SK-N-SH (cell line): ENCODE measurements at regions not wholly inside any gene's neighbourhood (a gene's known extent, or its start where the extent isn't known, plus 50 kb on each side); places are given as distances from the start of the nearest gene placed in this dataset.

ENCODE experiments used
- CTCF ChIA-PET: fragments of 300-600, 350-600 bp; formaldehyde crosslinking; extraction: SDS; loops from one replicate; lab custom pipeline; 2021; lab: Yijun Ruan, JAX
- POLR2A ChIA-PET: fragments of 350-600 bp; sonication (Branson Sonifier 250); formaldehyde crosslinking; extraction: SDS; loops from one replicate; lab custom pipeline; 2020; ENCODE audit warnings: antibody characterized with exemption, inconsistent platforms; lab: Yijun Ruan, JAX
- DNase-seq: peaks from one replicate; pipeline ENCODE4 v3.0.0; 2012
- H2AFZ ChIP-seq: fragments of 200-600 bp; sonication (generic); 2 replicates; pipeline ENCODE4 v1.8.1; 2016; ENCODE audit warnings: antibody characterized with exemption, mild to moderate bottlenecking, low read depth
- H3F3A ChIP-seq: fragments of 200-600 bp; sonication (generic); replicated peaks from 2 replicates; pipeline ENCODE3; 2016; ENCODE audit warnings: antibody characterized with exemption, mild to moderate bottlenecking; ENCODE audit not compliant: insufficient read depth
- H3K27ac ChIP-seq, 2 experiments: fragments of 200-500 bp in 1 of 2; fragments of 200-600 bp in 1 of 2; sonication (Bioruptor generic) in 1 of 2; sonication (generic), shearing (Covaris generic) in 1 of 2; 2 replicates each; pipeline versions ENCODE4 v1.5.1 to v1.6.1; 2014 to 2016; ENCODE audit warnings: low read depth in 2 of 2, inconsistent platforms in 1 of 2, low read length in 1 of 2, mild to moderate bottlenecking in 1 of 2, mixed read lengths in 1 of 2
- H3K27me3 ChIP-seq: fragments of 200-600 bp; sonication (generic), shearing (Covaris generic); 2 replicates; pipeline ENCODE4 v1.6.1; 2016; ENCODE audit warnings: mixed run types; ENCODE audit not compliant: insufficient read depth
- H3K36me3 ChIP-seq, 2 experiments: fragments of 200-500 bp in 1 of 2; fragments of 200-600 bp in 1 of 2; sonication (Bioruptor generic) in 1 of 2; sonication (generic) in 1 of 2; replicated peaks in 1 of 2; 2 replicates each; pipeline versions ENCODE3 to v1.5.1; 2014 to 2016; ENCODE audit warnings: low read length in 1 of 2, mild to moderate bottlenecking in 1 of 2; ENCODE audit not compliant: insufficient read depth in 2 of 2, control insufficient read depth in 1 of 2
- H3K4me1 ChIP-seq, 2 experiments: fragments of 200-500 bp in 1 of 2; fragments of 200-600 bp in 1 of 2; sonication (Bioruptor generic) in 1 of 2; sonication (generic), shearing (Covaris generic) in 1 of 2; 2 replicates each; pipeline versions ENCODE4 v1.5.1 to v1.6.1; 2014 to 2016; ENCODE audit warnings: low read depth in 1 of 2, low read length in 1 of 2, mixed run types in 1 of 2; ENCODE audit not compliant: insufficient read depth in 2 of 2, control insufficient read depth in 1 of 2
- H3K4me2 ChIP-seq: fragments of 200-600 bp; sonication (generic), shearing (Covaris generic); 2 replicates; pipeline ENCODE4 v1.6.1; 2017; ENCODE audit warnings: mixed run types
- H3K4me3 ChIP-seq, 2 experiments: fragments of 200-500 bp in 1 of 2; fragments of 200-600 bp in 1 of 2; sonication (Bioruptor generic) in 1 of 2; sonication (generic), shearing (Covaris generic) in 1 of 2; 2 replicates each; pipeline versions ENCODE4 v1.5.1 to v1.8.1; 2014 to 2016; ENCODE audit warnings: low read depth in 2 of 2, inconsistent platforms in 1 of 2, low read length in 1 of 2, mild to moderate bottlenecking in 1 of 2, mixed read lengths in 1 of 2, moderate library complexity in 1 of 2
- H3K79me2 ChIP-seq: fragments of 200-600 bp; sonication (generic); 2 replicates; pipeline ENCODE4 v1.8.1; 2017; ENCODE audit warnings: mild to moderate bottlenecking; ENCODE audit not compliant: insufficient read depth
- H3K9ac ChIP-seq: fragments of 200-600 bp; sonication (generic); 2 replicates; pipeline ENCODE4 v1.6.1; 2017; ENCODE audit warnings: mixed run types
- H3K9me2 ChIP-seq: fragments of 200-600 bp; sonication (generic); 2 replicates; pipeline ENCODE4 v1.6.1; 2017; ENCODE audit warnings: mixed run types
- H3K9me3 ChIP-seq: fragments of 200-600 bp; sonication (generic); 2 replicates; pipeline ENCODE4 v1.6.1; 2017; ENCODE audit warnings: mixed run types, mild to moderate bottlenecking, moderate library complexity
- H4K20me1 ChIP-seq: fragments of 200-600 bp; sonication (generic); 2 replicates; pipeline ENCODE4 v1.6.1; 2017; ENCODE audit warnings: mild to moderate bottlenecking, mixed run types; ENCODE audit not compliant: insufficient read depth
- CHD2 ChIP-seq: fragments of 150-350 bp; IDR thresholded peaks from 2 replicates; pipeline ENCODE4 v1.6.1; 2018; ENCODE audit warnings: low read length; ENCODE audit not compliant: partially characterized antibody
- EZH2phosphoT487 ChIP-seq: fragments of 200-600 bp; sonication (generic); IDR thresholded peaks from 2 replicates; pipeline ENCODE4 v1.6.1; 2017; ENCODE audit warnings: low read depth, mixed run types, mild to moderate bottlenecking, antibody characterized with exemption, moderate library complexity, borderline replicate concordance
- FOSL2 ChIP-seq: IDR thresholded peaks from 2 replicates; pipeline ENCODE4 v1.4.0; 2012; ENCODE audit warnings: low read depth, mild to moderate bottlenecking, moderate library complexity, borderline replicate concordance
- GABPA ChIP-seq: IDR thresholded peaks from 2 replicates; pipeline ENCODE4 v1.4.0; 2012; ENCODE audit warnings: low read depth, mild to moderate bottlenecking
- GATA2 ChIP-seq: sonication (generic); formaldehyde crosslinking; IDR thresholded peaks from 2 replicates; pipeline ENCODE4 v1.5.0; 2020; ENCODE audit warnings: mild to moderate bottlenecking, missing genetic modification reagents
- MEF2A ChIP-seq: IDR thresholded peaks from 2 replicates; pipeline ENCODE4 v1.4.0; 2012; ENCODE audit warnings: low read depth, borderline replicate concordance
- MXI1 ChIP-seq: IDR thresholded peaks from 2 replicates; pipeline ENCODE4 v1.6.1; 2012; ENCODE audit warnings: mild to moderate bottlenecking, low read depth, low read length, improper control_type of control experiment
- NRF1 ChIP-seq: IDR thresholded peaks from 2 replicates; pipeline ENCODE4 v1.6.1; 2012; ENCODE audit warnings: low read depth, mild to moderate bottlenecking, low read length
- RFX5 ChIP-seq: IDR thresholded peaks from 2 replicates; pipeline ENCODE4 v1.6.1; 2012; ENCODE audit warnings: mild to moderate bottlenecking, improper control_type of control experiment, low read length
- SIN3A ChIP-seq: IDR thresholded peaks from 2 replicates; pipeline ENCODE4 v1.6.1; 2012; ENCODE audit warnings: low read depth, mild to moderate bottlenecking, low read length, moderate library complexity, borderline replicate concordance
- SMC3 ChIP-seq: IDR thresholded peaks from 2 replicates; pipeline ENCODE4 v1.6.1; 2012; ENCODE audit warnings: low read depth, low read length, improper control_type of control experiment
- YY1 ChIP-seq: IDR thresholded peaks from 2 replicates; pipeline ENCODE4 v1.4.0; 2012; ENCODE audit warnings: low read depth, mild to moderate bottlenecking
- WGBS: methylation state at CpG from one replicate; pipeline ENCODE4 v1.1.6; 2017; ENCODE audit warnings: low lambda C conversion rate; 5-methylcytosine and 5-hydroxymethylcytosine counted together
- TF ChIP-seq, protein P1 (sequence below): IDR thresholded peaks from 2 replicates; pipeline ENCODE4; 2012
- TF ChIP-seq, protein P2 (sequence below): fragments of 200-600 bp; sonication (generic); IDR thresholded peaks from 2 replicates; pipeline ENCODE4 v1.6.1; 2017; ENCODE audit warnings: antibody characterized with exemption, mild to moderate bottlenecking, moderate library complexity
- TF ChIP-seq, protein P3 (sequence below): IDR thresholded peaks from 2 replicates; pipeline ENCODE4 v1.4.0; 2012; ENCODE audit warnings: low read depth, borderline replicate concordance
- TF ChIP-seq, protein P4 (sequence below): fragments of 150-350 bp; IDR thresholded peaks from 2 replicates; pipeline ENCODE4 v1.6.1; 2016; ENCODE audit warnings: mild to moderate bottlenecking, low read depth, low read length
- TF ChIP-seq, protein P5 (sequence below): IDR thresholded peaks from 2 replicates; pipeline ENCODE4 v1.6.1; 2012; ENCODE audit warnings: mild to moderate bottlenecking, low read depth, low read length, moderate library complexity
- TF ChIP-seq, protein P6 (sequence below): fragments of 150-350 bp; IDR thresholded peaks from 2 replicates; pipeline ENCODE4 v1.6.1; 2017; ENCODE audit warnings: antibody characterized with exemption, low read length, low read depth, borderline replicate concordance

DNA sequence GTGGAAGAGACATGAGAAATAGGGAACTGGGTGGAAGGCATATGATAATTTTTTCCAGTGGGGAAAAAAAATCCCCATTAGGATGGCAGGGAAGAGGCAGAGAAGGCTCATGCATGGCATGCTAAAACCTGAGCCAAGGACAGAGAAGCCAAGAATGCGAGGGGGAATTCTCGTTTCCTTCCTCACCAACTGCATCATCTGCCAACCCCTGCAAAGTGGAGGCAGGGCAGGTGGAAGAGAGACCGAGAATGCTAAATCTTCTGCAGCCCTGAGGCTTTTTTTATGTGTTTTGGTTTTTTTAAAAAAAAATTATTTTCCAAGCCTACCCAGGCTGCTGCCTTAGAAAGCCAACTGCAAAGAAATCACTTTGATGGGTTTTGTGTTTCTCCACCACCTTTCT is 54.3 kb upstream of the CCDC174 start:
- Histone ChIP-seq H3K27me3 (peaks cover 13% of the 10 kb centered on the region), H2AFZ (no peak overlapping the region), H3K4me3 (no peak overlapping the region), H3K27ac (no peak overlapping the region), H3K4me1 (peaks cover 0 to 5% of the 10 kb centered on the region in 2 experiments; a peak in 1 of 4 replicates), H3K36me3 (no peaks in the 10 kb centered on the region), H3F3A (no peaks in the 10 kb centered on the region), H4K20me1 (no peaks in the 10 kb centered on the region), H3K9ac (no peak overlapping the region), H3K4me2 (no peak overlapping the region), H3K79me2 (no peaks in the 10 kb centered on the region), H3K9me3 (no peaks in the 10 kb centered on the region), H3K9me2 (no peaks in the 10 kb centered on the region)
- TF ChIP-seq MXI1 (no peak), GATA2 (CRISPR knock-in tag) (no peak), GABPA (no peak), EZH2phosphoT487 (no peak), SIN3A (no peak), RFX5 (no peak), CHD2 (no peak), NRF1 (no peak), FOSL2 (no peak)
- TF ChIP-seq, protein P1, sequence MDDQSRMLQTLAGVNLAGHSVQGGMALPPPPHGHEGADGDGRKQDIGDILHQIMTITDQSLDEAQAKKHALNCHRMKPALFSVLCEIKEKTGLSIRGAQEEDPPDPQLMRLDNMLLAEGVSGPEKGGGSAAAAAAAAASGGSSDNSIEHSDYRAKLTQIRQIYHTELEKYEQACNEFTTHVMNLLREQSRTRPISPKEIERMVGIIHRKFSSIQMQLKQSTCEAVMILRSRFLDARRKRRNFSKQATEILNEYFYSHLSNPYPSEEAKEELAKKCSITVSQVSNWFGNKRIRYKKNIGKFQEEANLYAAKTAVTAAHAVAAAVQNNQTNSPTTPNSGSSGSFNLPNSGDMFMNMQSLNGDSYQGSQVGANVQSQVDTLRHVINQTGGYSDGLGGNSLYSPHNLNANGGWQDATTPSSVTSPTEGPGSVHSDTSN = no peak
- TF ChIP-seq, protein P2, sequence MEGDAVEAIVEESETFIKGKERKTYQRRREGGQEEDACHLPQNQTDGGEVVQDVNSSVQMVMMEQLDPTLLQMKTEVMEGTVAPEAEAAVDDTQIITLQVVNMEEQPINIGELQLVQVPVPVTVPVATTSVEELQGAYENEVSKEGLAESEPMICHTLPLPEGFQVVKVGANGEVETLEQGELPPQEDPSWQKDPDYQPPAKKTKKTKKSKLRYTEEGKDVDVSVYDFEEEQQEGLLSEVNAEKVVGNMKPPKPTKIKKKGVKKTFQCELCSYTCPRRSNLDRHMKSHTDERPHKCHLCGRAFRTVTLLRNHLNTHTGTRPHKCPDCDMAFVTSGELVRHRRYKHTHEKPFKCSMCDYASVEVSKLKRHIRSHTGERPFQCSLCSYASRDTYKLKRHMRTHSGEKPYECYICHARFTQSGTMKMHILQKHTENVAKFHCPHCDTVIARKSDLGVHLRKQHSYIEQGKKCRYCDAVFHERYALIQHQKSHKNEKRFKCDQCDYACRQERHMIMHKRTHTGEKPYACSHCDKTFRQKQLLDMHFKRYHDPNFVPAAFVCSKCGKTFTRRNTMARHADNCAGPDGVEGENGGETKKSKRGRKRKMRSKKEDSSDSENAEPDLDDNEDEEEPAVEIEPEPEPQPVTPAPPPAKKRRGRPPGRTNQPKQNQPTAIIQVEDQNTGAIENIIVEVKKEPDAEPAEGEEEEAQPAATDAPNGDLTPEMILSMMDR = no peak
- DNase-seq = no peak
- ChIA-PET CTCF (no interaction called here), POLR2A (interaction anchor here (1.0 kb wide), 1 partner anchor 9 kb away, joined by 3 read pairs; no protein-coding TSS in a partner anchor)
- WGBS = 44% methylated on average over 3 of the region's 3 CpGs

DNA sequence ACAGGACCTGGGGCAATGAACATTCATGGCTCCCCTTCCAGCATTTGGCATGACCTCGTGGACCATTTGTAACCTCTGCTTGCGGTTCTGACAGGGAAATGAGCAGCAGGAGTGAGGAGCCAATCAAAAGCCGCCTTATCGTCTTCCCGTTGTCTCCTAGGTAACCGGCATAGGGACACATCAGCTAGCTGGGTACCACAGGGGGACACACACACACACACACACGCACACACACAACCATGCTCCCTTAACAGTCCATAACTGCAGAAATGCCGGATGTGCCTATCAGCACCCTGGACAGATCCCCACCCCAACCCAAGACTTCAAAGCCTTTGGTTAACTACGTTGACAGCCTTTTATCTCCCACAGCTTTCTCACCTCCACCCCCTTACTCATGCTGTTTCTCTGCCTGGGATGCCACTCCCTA is 53.4 kb upstream of the CCDC174 start:
- Histone ChIP-seq H3K4me3 (no peak overlapping the region), H3K4me1 (peaks cover 0 to 5% of the 10 kb centered on the region in 2 experiments; a peak in 1 of 4 replicates), H3K9ac (no peak overlapping the region), H3F3A (no peaks in the 10 kb centered on the region), H3K9me2 (no peaks in the 10 kb centered on the region), H3K9me3 (no peaks in the 10 kb centered on the region), H4K20me1 (no peaks in the 10 kb centered on the region), H3K27ac (no peak overlapping the region), H3K79me2 (no peaks in the 10 kb centered on the region), H3K4me2 (no peak overlapping the region), H3K36me3 (no peaks in the 10 kb centered on the region), H2AFZ (no peak overlapping the region), H3K27me3 (peaks cover 16% of the 10 kb centered on the region)
- WGBS = 12% methylated on average over 9 of the region's 9 CpGs
- DNase-seq = peak; percentile 85
- POLR2A ChIA-PET = interaction anchor here (0.6 to 1.0 kb wide), 2 partner anchors 10 to 20 kb away, joined by 3 read pairs; no protein-coding TSS in a partner anchor
- CTCF ChIA-PET = interaction anchor here (1.1 kb wide), 1 partner anchor 148 kb away, joined by 4 read pairs; no protein-coding TSS in a partner anchor
- TF ChIP-seq, protein P3, sequence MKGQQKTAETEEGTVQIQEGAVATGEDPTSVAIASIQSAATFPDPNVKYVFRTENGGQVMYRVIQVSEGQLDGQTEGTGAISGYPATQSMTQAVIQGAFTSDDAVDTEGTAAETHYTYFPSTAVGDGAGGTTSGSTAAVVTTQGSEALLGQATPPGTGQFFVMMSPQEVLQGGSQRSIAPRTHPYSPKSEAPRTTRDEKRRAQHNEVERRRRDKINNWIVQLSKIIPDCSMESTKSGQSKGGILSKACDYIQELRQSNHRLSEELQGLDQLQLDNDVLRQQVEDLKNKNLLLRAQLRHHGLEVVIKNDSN = no peak
- TF ChIP-seq, protein P4, sequence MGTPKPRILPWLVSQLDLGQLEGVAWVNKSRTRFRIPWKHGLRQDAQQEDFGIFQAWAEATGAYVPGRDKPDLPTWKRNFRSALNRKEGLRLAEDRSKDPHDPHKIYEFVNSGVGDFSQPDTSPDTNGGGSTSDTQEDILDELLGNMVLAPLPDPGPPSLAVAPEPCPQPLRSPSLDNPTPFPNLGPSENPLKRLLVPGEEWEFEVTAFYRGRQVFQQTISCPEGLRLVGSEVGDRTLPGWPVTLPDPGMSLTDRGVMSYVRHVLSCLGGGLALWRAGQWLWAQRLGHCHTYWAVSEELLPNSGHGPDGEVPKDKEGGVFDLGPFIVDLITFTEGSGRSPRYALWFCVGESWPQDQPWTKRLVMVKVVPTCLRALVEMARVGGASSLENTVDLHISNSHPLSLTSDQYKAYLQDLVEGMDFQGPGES = no peak
- TF ChIP-seq SMC3 (no peak), YY1 (no peak), GATA2 (CRISPR knock-in tag) (no peak), MEF2A (no peak)
- TF ChIP-seq, protein P5, sequence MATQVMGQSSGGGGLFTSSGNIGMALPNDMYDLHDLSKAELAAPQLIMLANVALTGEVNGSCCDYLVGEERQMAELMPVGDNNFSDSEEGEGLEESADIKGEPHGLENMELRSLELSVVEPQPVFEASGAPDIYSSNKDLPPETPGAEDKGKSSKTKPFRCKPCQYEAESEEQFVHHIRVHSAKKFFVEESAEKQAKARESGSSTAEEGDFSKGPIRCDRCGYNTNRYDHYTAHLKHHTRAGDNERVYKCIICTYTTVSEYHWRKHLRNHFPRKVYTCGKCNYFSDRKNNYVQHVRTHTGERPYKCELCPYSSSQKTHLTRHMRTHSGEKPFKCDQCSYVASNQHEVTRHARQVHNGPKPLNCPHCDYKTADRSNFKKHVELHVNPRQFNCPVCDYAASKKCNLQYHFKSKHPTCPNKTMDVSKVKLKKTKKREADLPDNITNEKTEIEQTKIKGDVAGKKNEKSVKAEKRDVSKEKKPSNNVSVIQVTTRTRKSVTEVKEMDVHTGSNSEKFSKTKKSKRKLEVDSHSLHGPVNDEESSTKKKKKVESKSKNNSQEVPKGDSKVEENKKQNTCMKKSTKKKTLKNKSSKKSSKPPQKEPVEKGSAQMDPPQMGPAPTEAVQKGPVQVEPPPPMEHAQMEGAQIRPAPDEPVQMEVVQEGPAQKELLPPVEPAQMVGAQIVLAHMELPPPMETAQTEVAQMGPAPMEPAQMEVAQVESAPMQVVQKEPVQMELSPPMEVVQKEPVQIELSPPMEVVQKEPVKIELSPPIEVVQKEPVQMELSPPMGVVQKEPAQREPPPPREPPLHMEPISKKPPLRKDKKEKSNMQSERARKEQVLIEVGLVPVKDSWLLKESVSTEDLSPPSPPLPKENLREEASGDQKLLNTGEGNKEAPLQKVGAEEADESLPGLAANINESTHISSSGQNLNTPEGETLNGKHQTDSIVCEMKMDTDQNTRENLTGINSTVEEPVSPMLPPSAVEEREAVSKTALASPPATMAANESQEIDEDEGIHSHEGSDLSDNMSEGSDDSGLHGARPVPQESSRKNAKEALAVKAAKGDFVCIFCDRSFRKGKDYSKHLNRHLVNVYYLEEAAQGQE = peak; percentile 97
- TF ChIP-seq, protein P6, sequence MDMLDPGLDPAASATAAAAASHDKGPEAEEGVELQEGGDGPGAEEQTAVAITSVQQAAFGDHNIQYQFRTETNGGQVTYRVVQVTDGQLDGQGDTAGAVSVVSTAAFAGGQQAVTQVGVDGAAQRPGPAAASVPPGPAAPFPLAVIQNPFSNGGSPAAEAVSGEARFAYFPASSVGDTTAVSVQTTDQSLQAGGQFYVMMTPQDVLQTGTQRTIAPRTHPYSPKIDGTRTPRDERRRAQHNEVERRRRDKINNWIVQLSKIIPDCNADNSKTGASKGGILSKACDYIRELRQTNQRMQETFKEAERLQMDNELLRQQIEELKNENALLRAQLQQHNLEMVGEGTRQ = no peak
